DMS79 (cell line): ENCODE measurements at regions not wholly inside any gene's neighbourhood (a gene's known extent, or its start where the extent isn't known, plus 50 kb on each side); places are given as distances from the start of the nearest gene placed in this dataset.

ENCODE experiments used
- DNase-seq: peaks from one replicate; lab custom pipeline; 2025; lab: John Stamatoyannopoulos, UW

DNA sequence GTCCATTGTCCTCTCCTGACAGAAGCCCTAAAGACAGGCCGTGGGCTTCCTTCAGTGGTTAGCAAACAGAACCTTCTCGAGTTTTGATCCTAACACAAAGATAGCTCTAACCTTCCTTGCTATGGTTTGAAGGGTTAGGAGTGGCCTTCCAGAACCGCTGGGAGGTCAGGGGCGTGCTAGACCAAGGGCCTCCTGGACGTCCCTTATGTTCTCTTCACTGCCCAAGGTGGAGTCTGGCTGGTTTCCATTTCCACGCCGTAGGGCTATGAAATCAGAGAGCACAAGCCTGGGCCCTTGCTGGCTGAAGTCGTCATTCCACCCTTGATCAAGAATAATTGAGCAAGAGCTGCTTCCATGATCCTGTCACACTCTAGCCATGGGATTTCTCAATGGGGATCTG, 475.1 kb downstream of the SHQ1 start:
- DNase-seq: no peak

DNA sequence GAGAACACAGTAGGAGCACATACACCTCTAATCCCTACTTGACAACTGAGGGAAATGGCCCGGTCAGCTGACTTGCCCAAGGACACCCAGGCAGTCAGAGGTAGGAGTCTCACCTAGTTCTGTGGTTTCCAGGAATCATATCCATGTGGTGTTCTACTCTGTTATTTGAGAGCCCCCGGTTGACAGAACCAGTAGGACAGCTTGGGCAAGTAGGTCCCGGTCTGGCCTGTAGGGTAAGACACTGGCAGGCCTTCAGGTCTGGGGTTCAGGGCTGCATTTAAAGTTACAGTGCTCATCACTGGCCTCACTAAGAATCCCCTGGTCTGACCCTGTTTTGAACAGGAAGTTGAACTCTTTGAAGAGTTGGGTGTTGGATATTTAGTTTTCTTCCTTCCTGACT, 476.1 kb downstream of the SHQ1 start:
- no peak for DNase-seq

GRCh38 chr3:72371431-72371830, 476.8 kb downstream of the SHQ1 start:
- DNase-seq: no peak

DNA sequence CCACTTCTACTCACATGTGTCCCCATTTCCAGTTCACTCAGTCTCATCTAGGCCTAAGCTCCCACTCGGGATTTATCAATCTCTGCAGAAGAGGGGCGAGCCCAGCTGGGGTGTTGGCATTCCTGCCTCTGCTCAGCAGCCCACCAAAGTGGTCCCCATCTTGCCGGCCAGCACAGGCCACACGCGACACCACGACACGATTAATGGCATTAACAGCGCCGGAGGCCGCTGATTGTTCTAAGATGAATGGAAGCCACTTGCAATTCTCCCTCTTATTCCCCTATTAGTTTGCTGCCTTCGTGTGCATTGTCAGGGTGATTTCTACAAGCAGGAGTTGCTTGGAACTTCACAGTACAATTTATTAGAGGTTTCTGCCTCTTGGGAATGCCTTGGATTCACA, 477.3 kb downstream of the SHQ1 start:
- DNase-seq: no peak

GRCh38 chr3:72369681-72370080, 478.6 kb downstream of the SHQ1 start:
- no peak for DNase-seq

- DNase-seq: peak; percentile 14
Measured at GRCh38 chr3:72368331-72368975, 479.8 kb downstream of the SHQ1 start.

DNA sequence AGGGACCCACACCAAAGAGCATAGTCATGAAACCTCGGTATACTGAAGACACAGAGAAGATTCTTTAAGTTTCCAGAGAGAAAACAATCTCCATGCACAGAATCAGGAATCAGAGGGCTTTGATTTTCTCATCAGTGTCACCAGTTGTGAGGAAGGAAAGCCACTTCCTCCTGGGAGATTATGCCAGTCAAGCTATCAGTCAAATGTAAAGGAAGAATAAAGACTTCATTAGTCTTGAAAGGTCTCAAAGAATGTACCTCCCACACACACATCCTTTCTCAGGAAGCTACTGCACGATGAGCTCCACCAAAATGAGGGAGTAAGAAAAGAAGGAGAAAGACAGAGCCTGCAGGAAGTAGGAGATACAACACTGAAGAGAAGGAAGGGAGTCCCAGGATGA, 486.3 kb downstream of the SHQ1 start:
- no peak for DNase-seq

GRCh38 chr3:72359743-72360142, 488.5 kb downstream of the SHQ1 start:
- no peak for DNase-seq

- no peak for DNase-seq
Measured at GRCh38 chr3:72355168-72355567, 493.1 kb downstream of the SHQ1 start.

GRCh38 chr3:72354486-72354885, 493.8 kb downstream of the SHQ1 start:
- DNase-seq: no peak

DNA sequence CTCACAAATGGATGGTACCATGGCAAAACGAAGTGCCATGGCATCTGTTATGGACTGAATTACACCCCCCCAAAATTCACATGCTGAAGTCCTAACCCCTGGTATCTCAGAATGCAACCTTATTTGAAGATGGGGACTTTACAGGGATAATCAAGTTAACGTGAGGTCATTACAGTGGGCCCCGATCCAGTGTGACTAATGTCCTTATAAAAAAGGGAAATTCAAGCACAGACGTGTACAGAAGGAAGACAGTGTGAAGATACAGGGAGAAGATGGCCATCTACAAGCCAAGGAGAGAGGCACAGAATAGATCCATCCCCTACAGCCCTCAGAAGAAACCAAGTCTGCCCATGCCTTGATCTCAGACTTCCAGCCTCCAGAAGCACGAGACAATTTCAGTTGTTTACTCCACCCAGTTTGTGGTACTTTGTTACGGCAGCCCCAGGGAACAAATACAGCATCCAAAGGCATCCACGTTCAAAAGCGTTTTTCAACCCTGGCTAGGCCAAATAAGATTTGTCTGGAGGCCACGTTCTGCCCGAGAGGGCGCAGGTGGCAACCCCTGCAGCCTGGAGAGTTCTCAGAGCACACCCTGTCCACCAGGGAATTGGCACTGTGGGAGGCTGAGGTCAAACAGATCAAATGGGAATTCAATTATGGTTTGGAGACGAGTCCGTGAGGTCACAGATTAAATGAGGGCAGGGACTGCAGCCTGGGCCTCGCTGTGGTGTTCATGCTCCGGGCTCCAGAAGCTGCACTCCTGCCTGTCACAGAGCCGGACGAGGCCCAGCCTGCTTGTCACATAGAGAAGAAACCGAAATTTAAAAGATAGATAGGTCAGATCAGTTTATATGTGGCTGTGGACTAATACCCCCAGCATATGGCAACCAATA, 494.8 kb downstream of the SHQ1 start:
- DNase-seq: no peak

DNA sequence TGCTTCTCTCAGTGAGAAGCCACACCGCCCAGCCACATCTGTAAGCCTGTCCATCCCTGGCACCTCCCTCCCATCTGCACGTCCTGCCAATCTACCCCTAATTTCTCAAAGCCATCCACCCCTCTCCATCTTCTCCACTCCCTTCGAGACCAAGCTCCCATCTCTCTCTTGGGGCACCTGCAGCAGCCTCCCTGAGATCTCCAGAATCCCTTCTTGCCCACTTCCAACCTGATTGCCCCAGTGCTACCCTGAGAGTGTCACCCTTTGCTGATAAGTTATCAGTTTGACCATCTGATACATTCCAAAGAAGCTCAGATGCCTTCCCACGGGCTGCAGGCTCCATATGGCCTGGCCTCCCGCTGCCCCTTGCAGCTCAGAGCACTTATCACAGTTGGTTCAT, 496.1 kb downstream of the SHQ1 start:
- DNase-seq: no peak

DNA sequence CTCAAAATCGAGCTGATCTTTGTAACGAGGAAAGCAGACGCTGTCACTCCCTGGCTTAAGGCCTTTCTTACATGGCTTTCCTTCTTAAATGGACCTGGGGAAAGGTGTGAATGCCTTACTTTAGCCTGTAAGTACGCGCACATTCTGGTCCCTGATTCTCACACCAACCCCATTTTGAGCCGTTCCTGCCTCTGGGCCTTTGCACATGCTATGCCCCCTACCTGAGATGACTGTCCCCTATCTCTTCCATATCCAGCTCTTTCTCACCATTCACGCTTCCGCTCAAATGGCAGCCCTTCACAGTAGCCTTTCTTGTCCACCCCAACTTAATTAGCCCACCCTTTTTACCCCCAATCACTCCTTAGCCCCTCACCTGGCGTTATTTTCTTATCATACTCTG, 496.7 kb downstream of the SHQ1 start:
- no peak for DNase-seq

DNA sequence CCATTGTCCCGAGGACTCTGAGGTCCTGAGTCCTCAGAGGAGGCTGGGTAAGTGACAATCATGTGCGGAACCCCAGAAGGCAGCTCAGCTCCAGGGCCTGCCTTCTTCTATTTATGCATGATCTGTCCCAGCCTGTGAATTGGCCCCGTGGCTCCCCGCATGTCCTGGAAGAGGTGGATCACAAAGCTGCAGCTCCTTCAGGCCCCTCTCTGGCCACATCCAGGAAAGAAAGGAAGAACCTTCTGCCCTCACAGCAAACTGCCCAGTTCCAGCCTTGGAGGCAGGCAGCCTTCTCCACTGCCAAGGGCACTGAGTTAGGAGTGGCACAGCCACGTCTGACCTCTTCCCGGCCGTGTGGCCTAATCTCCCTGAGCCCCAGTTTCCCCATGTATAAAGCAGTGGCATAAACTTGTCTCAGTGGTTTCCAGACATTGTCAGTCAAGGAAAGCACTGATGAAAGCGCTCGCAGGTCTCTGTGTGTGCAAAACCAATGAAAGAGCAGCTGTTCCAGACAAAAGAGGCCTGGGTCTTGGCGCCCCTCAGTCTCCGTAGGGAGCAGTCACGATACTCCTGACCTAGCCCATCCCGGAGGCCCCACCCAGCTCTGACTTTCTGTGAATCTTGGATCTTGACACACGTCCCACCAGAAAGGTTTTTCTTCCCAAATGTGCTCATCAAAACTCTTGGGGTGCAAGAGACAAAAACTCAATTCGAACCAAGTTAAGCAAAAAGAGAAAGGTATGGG, 497.3 kb downstream of the SHQ1 start:
- DNase-seq: no peak

GRCh38 chr3:72348357-72348756, 499.9 kb downstream of the SHQ1 start:
- DNase-seq: no peak

DNA sequence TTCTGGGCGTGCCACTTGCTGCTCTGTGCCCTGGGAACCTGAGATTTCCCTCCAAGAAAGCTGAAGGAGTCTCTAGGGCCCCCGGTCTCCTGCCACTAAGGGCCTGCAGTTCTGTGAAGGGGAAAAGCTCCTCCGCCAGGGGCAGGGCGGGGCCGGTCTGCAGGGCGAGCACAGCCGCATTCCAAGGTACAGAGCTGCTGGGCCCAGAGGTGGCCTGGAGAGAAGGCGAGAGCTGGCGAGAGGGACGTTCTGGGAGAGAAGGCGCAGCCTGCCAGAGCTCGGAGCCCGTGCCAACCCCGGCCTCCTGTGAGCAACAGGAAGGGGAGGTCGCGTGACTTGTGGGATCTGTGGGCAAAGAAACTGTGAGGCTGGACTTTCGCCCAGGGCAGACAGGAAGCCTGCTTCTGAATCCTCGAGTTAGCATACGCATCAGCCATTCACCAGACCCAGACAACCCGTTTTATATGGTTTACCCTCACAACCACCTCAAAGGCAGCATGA, 500.4 kb downstream of the SHQ1 start:
- no peak for DNase-seq

- DNase-seq: no peak
Measured at GRCh38 chr3:72346526-72346926, 501.7 kb downstream of the SHQ1 start.

DNA sequence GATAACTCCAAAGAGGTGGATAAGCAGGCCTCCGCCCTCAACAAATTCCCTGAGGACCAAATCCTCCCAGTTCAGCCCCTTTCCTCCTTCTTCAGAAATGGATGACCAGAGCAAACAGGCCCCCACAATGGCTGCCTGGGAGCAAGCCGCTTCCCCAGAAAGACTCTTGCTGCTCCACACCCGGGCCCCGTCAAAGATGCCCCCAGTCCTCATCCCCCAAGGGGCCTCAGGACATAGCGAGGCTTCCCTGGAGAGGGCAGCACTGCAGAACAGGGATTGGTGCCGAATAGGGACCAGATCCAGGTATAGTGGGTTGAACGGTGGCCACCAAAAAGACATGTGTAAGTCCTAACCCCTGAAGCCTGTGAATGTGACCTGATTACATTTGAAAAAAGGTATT, 502.3 kb downstream of the SHQ1 start:
- DNase-seq: no peak

DNA sequence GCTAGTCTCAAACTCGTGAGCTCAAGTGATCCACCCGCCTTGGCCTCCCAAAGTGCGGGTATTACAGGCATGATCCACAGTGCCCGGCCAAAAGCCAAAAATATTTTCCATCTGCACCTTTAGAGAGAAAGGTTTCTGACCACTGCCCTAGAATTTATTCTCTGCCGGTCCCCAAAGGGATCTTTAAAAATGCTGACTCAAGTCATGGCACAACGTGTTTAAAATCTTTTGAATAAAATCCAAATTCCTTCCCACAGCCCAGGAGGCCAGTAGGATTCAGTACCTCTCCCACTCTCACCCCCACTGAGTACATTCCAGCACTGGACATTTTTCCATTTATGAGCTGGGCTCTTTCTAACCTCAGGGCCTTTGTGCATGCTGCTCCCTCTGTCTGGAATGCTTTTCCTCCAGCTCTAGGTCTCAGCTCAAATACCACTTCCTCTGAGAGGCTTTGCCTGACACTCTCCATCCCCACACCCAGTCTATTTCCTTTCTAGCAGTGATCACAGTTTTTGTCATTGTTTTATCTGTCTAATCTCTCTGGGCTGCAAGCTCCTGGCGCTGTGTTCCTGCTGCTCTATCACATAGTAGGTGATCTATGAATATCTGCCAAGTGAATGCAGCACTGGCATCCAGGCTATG, 502.9 kb downstream of the SHQ1 start:
- no peak for DNase-seq

- DNase-seq: no peak
Measured at GRCh38 chr3:72344647-72345046, 503.6 kb downstream of the SHQ1 start.

DNA sequence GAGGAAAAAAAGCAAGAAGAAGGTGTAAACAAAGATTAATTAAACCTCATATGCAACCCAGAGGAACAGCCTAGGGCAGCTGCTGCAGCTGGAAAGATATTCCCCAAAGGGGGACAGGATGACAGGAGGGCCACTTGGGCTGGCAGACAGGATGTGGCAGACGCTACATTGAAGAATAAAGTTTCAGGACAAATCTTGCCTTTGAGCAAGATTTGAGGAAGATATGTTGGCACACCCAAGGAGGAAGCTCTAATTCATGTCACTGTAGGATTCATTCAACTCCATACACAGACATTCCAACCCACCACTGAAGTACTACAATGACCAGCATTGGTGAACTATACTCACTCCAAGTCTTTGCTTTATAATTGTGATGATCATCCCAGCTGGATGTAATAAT, 504.0 kb downstream of the SHQ1 start:
- DNase-seq: no peak

DNA sequence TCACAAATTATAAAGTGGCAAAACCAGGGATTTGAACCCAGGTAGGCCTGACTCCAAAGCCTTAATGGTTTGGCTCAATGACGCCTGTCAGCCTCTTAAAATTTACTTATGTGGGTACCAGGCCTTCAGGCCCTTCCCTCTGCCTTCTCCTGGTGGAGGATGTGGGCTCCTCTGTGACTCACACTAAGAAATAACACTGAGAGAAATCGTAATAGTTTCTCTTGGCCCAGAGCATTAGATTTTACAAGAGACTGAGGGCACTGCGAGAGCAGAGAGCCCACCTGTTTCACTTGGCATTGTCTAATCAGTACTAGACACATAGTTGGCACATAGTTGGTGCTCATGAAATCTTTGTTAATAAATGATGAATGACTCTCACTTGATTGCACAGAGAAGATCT, 505.2 kb downstream of the SHQ1 start:
- no peak for DNase-seq
